H1 (cell line): ENCODE measurements at regions not wholly inside any gene's neighbourhood (a gene's known extent, or its start where the extent isn't known, plus 50 kb on each side); places are given as distances from the start of the nearest gene placed in this dataset.

Experiments used
- CTCF ChIA-PET: fragments of 300-600 bp; sonication (Branson Sonifier 250); formaldehyde crosslinking; loops from one replicate; lab custom pipeline; 2021; ENCODE audit not compliant: partially characterized antibody; lab: Charles Lee
- POLR2A ChIA-PET: fragments of 300-600 bp; sonication (Branson Sonifier 250); formaldehyde crosslinking; loops from one replicate; lab custom pipeline; 2021; ENCODE audit warnings: inconsistent platforms; ENCODE audit not compliant: partially characterized antibody; lab: Charles Lee
- DNase-seq, 2 experiments: peaks; one replicate each; pipeline versions ENCODE4 v3.0.0 to v3.0.0-alpha.2; 2010 to 2022; ENCODE audit warnings: low spot score in 2 of 2, low read depth in 1 of 2, mixed read lengths in 1 of 2
- FAIRE-seq: peaks from 2 replicates; lab custom pipeline; 2011; peaks lifted over from hg19 to GRCh38; lab: Jason Lieb, UNC
- H2AFZ ChIP-seq: 2 replicates; pipeline ENCODE4 v1.8.1; 2012; ENCODE audit warnings: low read length, inconsistent platforms
- H2AK5ac ChIP-seq: 2 replicates; pipeline ENCODE4 v1.6.1; 2013; ENCODE audit warnings: low read depth, low read length
- H2BK120ac ChIP-seq: replicated peaks from 2 replicates; pipeline ENCODE3; 2013; ENCODE audit warnings: low read depth, low read length, inconsistent platforms
- H2BK12ac ChIP-seq: 2 replicates; pipeline ENCODE4 v1.6.1; 2013; ENCODE audit warnings: low read depth, low read length
- H2BK15ac ChIP-seq: 2 replicates; pipeline ENCODE4 v1.6.1; 2013; ENCODE audit warnings: low read length
- H2BK20ac ChIP-seq: 2 replicates; pipeline ENCODE4 v1.6.1; 2013; ENCODE audit warnings: low read length
- H2BK5ac ChIP-seq: 2 replicates; pipeline ENCODE4 v1.6.1; 2013; ENCODE audit warnings: low read depth, low read length
- H3K14ac ChIP-seq: 2 replicates; pipeline ENCODE4 v1.6.1; 2013; ENCODE audit warnings: inconsistent platforms; ENCODE audit not compliant: insufficient read length
- H3K18ac ChIP-seq: 2 replicates; pipeline ENCODE4 v1.6.1; 2013; ENCODE audit warnings: low read length; ENCODE audit errors: extremely low read depth
- H3K23ac ChIP-seq: 2 replicates; pipeline ENCODE4 v1.6.1; 2013; ENCODE audit warnings: inconsistent platforms; ENCODE audit not compliant: insufficient read length
- H3K23me2 ChIP-seq: 2 replicates; pipeline ENCODE4 v1.6.1; 2013; ENCODE audit warnings: low read depth, low read length
- H3K27ac ChIP-seq: 2 replicates; pipeline ENCODE4 v1.6.1; 2011; ENCODE audit warnings: low read depth, low read length, inconsistent platforms
- H3K27me3 ChIP-seq, 4 experiments: replicated peaks in 1 of 4; 1 replicate in 1 of 4; 2 replicates in 3 of 4; pipeline versions ENCODE4 v1.6.1 to v1.8.1; 2011 to 2013; ENCODE audit warnings: low read length in 3 of 4, mild to moderate bottlenecking in 3 of 4, inconsistent platforms in 2 of 4, mixed read lengths in 2 of 4, moderate library complexity in 1 of 4; ENCODE audit not compliant: control insufficient read depth in 3 of 4, insufficient read depth in 3 of 4; ENCODE audit errors: extremely low read depth in 1 of 4
- H3K36me3 ChIP-seq, 4 experiments: 2 replicates each; pipeline versions ENCODE4 v1.6.1 to v1.8.1; 2011 to 2013; ENCODE audit warnings: mild to moderate bottlenecking in 4 of 4, low read length in 3 of 4, moderate library complexity in 2 of 4, control low read depth in 1 of 4, inconsistent platforms in 1 of 4; ENCODE audit not compliant: insufficient read depth in 4 of 4, control insufficient read depth in 2 of 4
- H3K4ac ChIP-seq: replicated peaks from 2 replicates; pipeline ENCODE3; 2013; ENCODE audit warnings: low read length, low read depth, mixed read lengths, inconsistent platforms; ENCODE audit not compliant: insufficient read length
- H3K4me1 ChIP-seq, 4 experiments: replicated peaks in 1 of 4; 1 replicate in 1 of 4; 2 replicates in 3 of 4; pipeline versions ENCODE4 v1.6.1 to v1.8.1; 2011 to 2013; ENCODE audit warnings: low read length in 3 of 4, inconsistent platforms in 2 of 4, mixed read lengths in 1 of 4; ENCODE audit not compliant: insufficient read depth in 4 of 4, control insufficient read depth in 3 of 4
- H3K4me2 ChIP-seq, 2 experiments: 2 replicates each; pipeline versions ENCODE4 v1.6.1 to v1.8.1; 2011 to 2013; ENCODE audit warnings: low read depth in 2 of 2, low read length in 2 of 2, control low read depth in 1 of 2, inconsistent platforms in 1 of 2, mild to moderate bottlenecking in 1 of 2; ENCODE audit not compliant: insufficient read depth in 1 of 2
- H3K4me3 ChIP-seq, 4 experiments: fragments of 200-600, 300-600 bp in 1 of 4; sonication (generic), shearing (Covaris generic), sonication (Bioruptor Twin) in 1 of 4; 2 replicates each; pipeline versions ENCODE4 v1.5.1 to v1.8.1; 2011 to 2016; ENCODE audit warnings: low read length in 4 of 4, low read depth in 3 of 4, control low read depth in 2 of 4, inconsistent platforms in 2 of 4, mild to moderate bottlenecking in 2 of 4, mixed read lengths in 1 of 4, moderate library complexity in 1 of 4; ENCODE audit not compliant: insufficient read depth in 2 of 4; ENCODE audit errors: extremely low read depth in 1 of 4
- H3K56ac ChIP-seq: replicated peaks from 2 replicates; pipeline ENCODE3; 2013; ENCODE audit warnings: low read depth, mild to moderate bottlenecking, mixed read lengths, low read length, inconsistent platforms; ENCODE audit not compliant: insufficient read length
- H3K79me1 ChIP-seq: 2 replicates; pipeline ENCODE4 v1.6.1; 2013; ENCODE audit warnings: low read depth, low read length, control low read depth
- H3K79me2 ChIP-seq, 2 experiments: 2 replicates each; pipeline versions ENCODE4 v1.6.1 to v1.8.1; 2012 to 2013; ENCODE audit warnings: low read length in 2 of 2, mild to moderate bottlenecking in 2 of 2, inconsistent platforms in 1 of 2; ENCODE audit not compliant: insufficient read depth in 2 of 2, control insufficient read depth in 1 of 2
- H3K9ac ChIP-seq, 4 experiments: replicated peaks in 1 of 4; 1 replicate in 1 of 4; 2 replicates in 3 of 4; pipeline versions ENCODE4 v1.6.1 to v1.8.1; 2011 to 2013; ENCODE audit warnings: low read depth in 3 of 4, low read length in 3 of 4, control low read depth in 2 of 4, mild to moderate bottlenecking in 2 of 4, moderate library complexity in 2 of 4, inconsistent platforms in 1 of 4; ENCODE audit errors: extremely low read depth in 1 of 4
- H3K9me3 ChIP-seq, 2 experiments: 2 replicates each; pipeline versions ENCODE4 v1.6.1 to v1.8.1; 2012 to 2013; ENCODE audit warnings: mild to moderate bottlenecking in 2 of 2, moderate library complexity in 2 of 2, control low read depth in 1 of 2, inconsistent platforms in 1 of 2, low read depth in 1 of 2, low read length in 1 of 2, mixed read lengths in 1 of 2; ENCODE audit not compliant: insufficient read depth in 2 of 2
- H4K20me1 ChIP-seq, 2 experiments: replicated peaks in 1 of 2; 2 replicates each; pipeline versions ENCODE3 to v1.8.1; 2011 to 2013; ENCODE audit warnings: inconsistent platforms in 2 of 2, low read length in 2 of 2, mild to moderate bottlenecking in 1 of 2; ENCODE audit not compliant: insufficient read depth in 2 of 2, control insufficient read depth in 1 of 2
- H4K5ac ChIP-seq: 2 replicates; pipeline ENCODE4 v1.6.1; 2013; ENCODE audit warnings: low read length, low read depth, mixed read lengths, inconsistent platforms; ENCODE audit not compliant: insufficient read length
- H4K8ac ChIP-seq: 2 replicates; pipeline ENCODE4 v1.8.0; 2013; ENCODE audit warnings: mild to moderate bottlenecking, moderate library complexity, low read length, inconsistent platforms; ENCODE audit not compliant: insufficient read depth; ENCODE audit errors: extremely low read depth
- H4K91ac ChIP-seq: replicated peaks from 2 replicates; pipeline ENCODE3; 2013; ENCODE audit warnings: low read length, mixed read lengths, inconsistent platforms; ENCODE audit not compliant: insufficient read length
- GTF2F1 ChIP-seq: IDR thresholded peaks from 2 replicates; pipeline ENCODE4 v1.6.1; 2012; ENCODE audit warnings: low read depth, low read length, improper control_type of control experiment, borderline replicate concordance
- JUN ChIP-seq: IDR thresholded peaks from 2 replicates; pipeline ENCODE4 v1.6.1; 2011; ENCODE audit warnings: low read depth, mild to moderate bottlenecking, improper control_type of control experiment, low read length
- NRF1 ChIP-seq: IDR thresholded peaks from 2 replicates; pipeline ENCODE4 v1.6.1; 2011; ENCODE audit warnings: mild to moderate bottlenecking, low read depth, low read length, improper control_type of control experiment
- RAD21 ChIP-seq, 2 experiments: IDR thresholded peaks in 1 of 2; conservative IDR thresholded peaks in 1 of 2; 2 replicates each; pipeline ENCODE4 v1.6.1; 2011; ENCODE audit warnings: low read depth in 2 of 2, low read length in 2 of 2, improper control_type of control experiment in 1 of 2, inconsistent platforms in 1 of 2, mild to moderate bottlenecking in 1 of 2, moderate library complexity in 1 of 2
- SIX5 ChIP-seq: IDR thresholded peaks from 2 replicates; pipeline ENCODE4 v1.6.1; 2011; ENCODE audit warnings: mild to moderate bottlenecking, low read depth, low read length
- SP4 ChIP-seq: IDR thresholded peaks from 2 replicates; pipeline ENCODE4 v1.6.1; 2012; ENCODE audit warnings: low read length, inconsistent platforms
- SRF ChIP-seq: IDR thresholded peaks from 2 replicates; pipeline ENCODE4 v1.6.1; 2011; ENCODE audit warnings: mild to moderate bottlenecking, low read depth, low read length, moderate library complexity
- WGBS, 2 experiments: shearing (Covaris generic) in 1 of 2; methylation state at CpG; one replicate each; pipeline versions ENCODE4 v1.1.6 to v1.1.7; 2013 to 2015; ENCODE audit warnings: low lambda C conversion rate in 2 of 2, mixed read lengths in 2 of 2, inconsistent platforms in 1 of 2, low coverage in 1 of 2, missing lambda C conversion rate in 1 of 2; ENCODE audit not compliant: insufficient replicate concordance in 2 of 2, insufficient coverage in 1 of 2, insufficient read length in 1 of 2; ENCODE audit errors: extremely low coverage in 1 of 2, missing lambda C conversion rate in 1 of 2; 5-methylcytosine and 5-hydroxymethylcytosine counted together
- TF ChIP-seq, protein P1 (sequence below): IDR thresholded peaks from 2 replicates; pipeline ENCODE4 v1.6.1; 2012; ENCODE audit warnings: inconsistent platforms

DNA sequence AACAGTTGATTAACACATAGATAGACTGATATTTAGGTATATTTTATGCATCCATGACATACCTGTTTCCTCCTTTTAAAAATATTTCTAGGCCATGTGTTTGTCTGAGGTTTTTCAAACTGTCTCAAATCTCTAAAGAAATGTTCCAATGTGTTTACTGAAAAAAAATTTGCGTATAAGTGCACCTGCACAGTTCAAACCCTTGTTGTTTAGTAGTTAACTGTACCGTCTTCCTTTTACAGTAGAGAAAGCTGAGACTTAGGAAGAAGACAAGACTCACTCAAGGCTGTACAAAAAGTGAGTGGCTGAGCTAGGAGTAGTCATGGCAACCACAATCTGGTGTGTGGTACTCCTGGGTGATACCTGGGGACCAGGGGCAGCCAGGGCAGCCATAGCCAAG, 934.6 kb downstream of the VRK1 start:
- no peak overlapping the region for H3K23ac ChIP-seq
- H2BK120ac ChIP-seq, result no peak overlapping the region
- TF ChIP-seq JUN (no peak), NRF1 (no peak), SRF (no peak), SP4 (no peak), GTF2F1 (no peak), SIX5 (no peak), RAD21 (IDR thresholded peaks at IDR 0.05 in 1 of 2, conservative IDR thresholded peaks at IDR 0.05 in 1 of 2; ENCODE audit: low read depth in 2 of 2, low read length in 2 of 2) (no peak)
- TF ChIP-seq, protein P1, sequence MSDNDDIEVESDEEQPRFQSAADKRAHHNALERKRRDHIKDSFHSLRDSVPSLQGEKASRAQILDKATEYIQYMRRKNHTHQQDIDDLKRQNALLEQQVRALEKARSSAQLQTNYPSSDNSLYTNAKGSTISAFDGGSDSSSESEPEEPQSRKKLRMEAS, result no peak
- H3K27ac ChIP-seq, result no peak overlapping the region
- H2BK5ac ChIP-seq, result no peak overlapping the region
- WGBS, 2 experiments, result 95% methylated on average over 2 of the region's 2 CpGs; no CpG with 5 or more reads in 1 of the 2 experiments
- H3K9me3 ChIP-seq, result no peaks in the 10 kb centered on the region
- POLR2A ChIA-PET, result no interaction called here
- H3K79me2 ChIP-seq, result no peaks in the 10 kb centered on the region
- no peak overlapping the region for H3K56ac ChIP-seq
- no peak overlapping the region for H3K4me3 ChIP-seq
- no peak overlapping the region for H3K14ac ChIP-seq
- no peak overlapping the region for H3K4ac ChIP-seq
- no peak overlapping the region for H4K91ac ChIP-seq
- H2BK20ac ChIP-seq, result no peak overlapping the region
- H3K18ac ChIP-seq, result no peak overlapping the region
- H4K20me1 ChIP-seq, result no peaks in the 10 kb centered on the region
- no peaks in the 10 kb centered on the region for H3K36me3 ChIP-seq
- DNase-seq (no peak), FAIRE-seq (no peak)
- H3K79me1 ChIP-seq, result no peaks in the 10 kb centered on the region
- no peak overlapping the region for H2AFZ ChIP-seq
- no peak overlapping the region for H2BK12ac ChIP-seq
- no peak overlapping the region for H4K8ac ChIP-seq
- CTCF ChIA-PET, result no interaction called here
- H3K9ac ChIP-seq, result no peak overlapping the region
- no peak overlapping the region for H2BK15ac ChIP-seq
- no peaks in the 10 kb centered on the region for H3K23me2 ChIP-seq
- H2AK5ac ChIP-seq, result no peak overlapping the region
- H4K5ac ChIP-seq, result no peak overlapping the region
- no peak overlapping the region for H3K4me2 ChIP-seq
- H3K4me1 ChIP-seq, result no peaks in the 10 kb centered on the region
- no peaks in the 10 kb centered on the region for H3K27me3 ChIP-seq
